WTC11 (cell line): ENCODE measurements at regions not wholly inside any gene's neighbourhood (a gene's known extent, or its start where the extent isn't known, plus 50 kb on each side); places are given as distances from the start of the nearest gene placed in this dataset.

Experiments used
- ATAC-seq: fragments of 200-7000 bp; cut with Tn5 transposase; 2 replicates; pipeline ENCODE4 v1.10.0; 2021; ENCODE audit warnings: mild to moderate bottlenecking, moderate library complexity
- CTCF ChIA-PET: fragments of 300-600 bp; sonication (Branson Sonifier 250); formaldehyde crosslinking; loops from one replicate; lab custom pipeline; 2021; ENCODE audit warnings: antibody characterized with exemption; lab: Charles Lee
- POLR2A ChIA-PET: fragments of 350-600 bp; sonication (Branson Sonifier 250); formaldehyde crosslinking; loops from one replicate; lab custom pipeline; 2021; ENCODE audit warnings: antibody characterized with exemption; lab: Charles Lee
- DNase-seq: peaks from one replicate; pipeline ENCODE4 v3.0.0; 2021; ENCODE audit warnings: low spot score
- H3K27ac Mint-ChIP-seq: 2 replicates; pipeline ENCODE4 v1.8.0; 2021; ENCODE audit warnings: mixed read lengths
- H3K27me3 Mint-ChIP-seq: 2 replicates; pipeline ENCODE4 v1.8.0; 2021; ENCODE audit warnings: low read depth, mild to moderate bottlenecking, moderate library complexity, mixed read lengths
- H3K36me3 Mint-ChIP-seq: 2 replicates; pipeline ENCODE4 v1.8.0; 2021; ENCODE audit warnings: mixed read lengths
- H3K4me1 Mint-ChIP-seq: 2 replicates; pipeline ENCODE4 v1.8.0; 2022; ENCODE audit warnings: mixed read lengths
- H3K4me3 Mint-ChIP-seq: 2 replicates; pipeline ENCODE4 v1.8.0; 2021; ENCODE audit warnings: mild to moderate bottlenecking, moderate library complexity, mixed read lengths
- H3K9me3 Mint-ChIP-seq: 2 replicates; pipeline ENCODE4 v1.8.0; 2021; ENCODE audit warnings: mixed read lengths
- ATF6 ChIP-seq: sonication (generic); formaldehyde crosslinking; IDR thresholded peaks from 2 replicates; pipeline ENCODE4 v1.8.1; 2023; ENCODE audit warnings: mild to moderate bottlenecking, missing genetic modification reagents
- CBFB ChIP-seq: sonication (generic); formaldehyde crosslinking; IDR thresholded peaks from 2 replicates; pipeline ENCODE4 v1.8.1; 2022; ENCODE audit warnings: mild to moderate bottlenecking, low read depth, missing genetic modification reagents
- CREB1 ChIP-seq: sonication (generic); formaldehyde crosslinking; IDR thresholded peaks from 2 replicates; pipeline ENCODE4 v1.8.0; 2023; ENCODE audit warnings: mild to moderate bottlenecking, missing genetic modification reagents
- E2F4 ChIP-seq: sonication (generic); formaldehyde crosslinking; IDR thresholded peaks from 2 replicates; pipeline ENCODE4 v1.8.1; 2022; ENCODE audit warnings: low read depth, mild to moderate bottlenecking, moderate library complexity, missing genetic modification reagents, borderline replicate concordance
- FOXJ3 ChIP-seq: sonication (generic); formaldehyde crosslinking; IDR thresholded peaks from 2 replicates; pipeline ENCODE4 v1.9.0; 2021; ENCODE audit warnings: missing genetic modification reagents, mild to moderate bottlenecking, borderline replicate concordance
- GRHL2 ChIP-seq: fragments of 250-450 bp; sonication (Bioruptor Pico); IDR thresholded peaks from 2 replicates; pipeline ENCODE4 v1.8.0; 2022; ENCODE audit warnings: mild to moderate bottlenecking, moderate library complexity; ENCODE audit not compliant: insufficient replicate concordance, severe bottlenecking
- HMGXB4 ChIP-seq: sonication (generic); formaldehyde crosslinking; IDR thresholded peaks from 2 replicates; pipeline ENCODE4 v1.8.1; 2023; ENCODE audit warnings: mild to moderate bottlenecking, moderate library complexity, missing genetic modification reagents
- MXD4 ChIP-seq: fragments of 250-450 bp; sonication (Bioruptor Pico); IDR thresholded peaks from 2 replicates; pipeline ENCODE4 v1.8.0; 2021; ENCODE audit warnings: mild to moderate bottlenecking, moderate library complexity, borderline replicate concordance
- NFYB ChIP-seq: sonication (generic); formaldehyde crosslinking; conservative IDR thresholded peaks from 2 replicates; pipeline ENCODE4 v1.8.0; 2022; ENCODE audit warnings: low read depth, missing genetic modification reagents
- PRRX2 ChIP-seq: fragments of 250-450 bp; sonication (Bioruptor Pico); IDR thresholded peaks from 2 replicates; pipeline ENCODE4 v1.8.0; 2021; ENCODE audit warnings: mild to moderate bottlenecking
- RELA ChIP-seq: sonication (generic); formaldehyde crosslinking; IDR thresholded peaks from 2 replicates; pipeline ENCODE4 v1.8.1; 2022; ENCODE audit warnings: missing genetic modification reagents, mild to moderate bottlenecking, borderline replicate concordance
- SMAD4 ChIP-seq: sonication (generic); formaldehyde crosslinking; IDR thresholded peaks from 2 replicates; pipeline ENCODE4 v1.8.0; 2022; ENCODE audit warnings: mild to moderate bottlenecking, missing genetic modification reagents
- TEAD1 ChIP-seq: sonication (generic); formaldehyde crosslinking; IDR thresholded peaks from 2 replicates; pipeline ENCODE4 v1.8.0; 2022; ENCODE audit warnings: mild to moderate bottlenecking, missing genetic modification reagents
- USF2 ChIP-seq: sonication (generic); formaldehyde crosslinking; IDR thresholded peaks from 2 replicates; pipeline ENCODE4 v1.8.1; 2023; ENCODE audit warnings: mild to moderate bottlenecking, missing genetic modification reagents, moderate library complexity
- ZMAT4 ChIP-seq: fragments of 250-450 bp; sonication (Bioruptor Pico); IDR thresholded peaks from 2 replicates; pipeline ENCODE4 v1.9.0; 2021; ENCODE audit warnings: mild to moderate bottlenecking
- ZNF416 ChIP-seq: fragments of 250-450 bp; sonication (Bioruptor Pico); IDR thresholded peaks from 2 replicates; pipeline ENCODE4 v1.9.0; 2021; ENCODE audit warnings: mild to moderate bottlenecking, inconsistent platforms
- ZNF423 ChIP-seq: fragments of 250-450 bp; sonication (Bioruptor Pico); IDR thresholded peaks from 2 replicates; pipeline ENCODE4 v2.1.2; 2022; ENCODE audit warnings: mild to moderate bottlenecking, moderate library complexity
- ZNF512 ChIP-seq: sonication (generic); formaldehyde crosslinking; IDR thresholded peaks from 2 replicates; pipeline ENCODE4 v1.8.1; 2022; ENCODE audit warnings: missing genetic modification reagents, borderline replicate concordance
- ZNF532 ChIP-seq: fragments of 250-450 bp; sonication (Bioruptor Pico); IDR thresholded peaks from 2 replicates; pipeline ENCODE4 v1.9.0; 2021; ENCODE audit warnings: mild to moderate bottlenecking, borderline replicate concordance
- ZNF671 ChIP-seq: fragments of 250-450 bp; sonication (Bioruptor Pico); IDR thresholded peaks from 2 replicates; pipeline ENCODE4 v1.8.0; 2021; ENCODE audit warnings: mild to moderate bottlenecking
- ZSCAN18 ChIP-seq: fragments of 250-450 bp; sonication (Bioruptor Pico); IDR thresholded peaks from 2 replicates; pipeline ENCODE4 v2.1.2; 2022; ENCODE audit warnings: mild to moderate bottlenecking, moderate library complexity

- Mint-ChIP-seq H3K27ac (peak overlapping the region; percentile 94), H3K36me3 (peaks cover 21% of the 10 kb centered on the region), H3K9me3 (peaks cover 28% of the 10 kb centered on the region)
- POLR2A ChIA-PET: no interaction called here
- peak; percentile 34 for DNase-seq
- TF ChIP-seq GRHL2 (CRISPR knock-in tag): no peak
- no peak for TF ChIP-seq FOXJ3 (CRISPR knock-in tag)
- no peak for TF ChIP-seq ZNF423
- TF ChIP-seq ZNF512 (CRISPR knock-in tag): no peak
- TF ChIP-seq CREB1 (CRISPR knock-in tag): no peak
- TF ChIP-seq CBFB (CRISPR knock-in tag): no peak
- TF ChIP-seq NFYB (CRISPR knock-in tag): no peak
- TF ChIP-seq ZSCAN18: no peak
- TF ChIP-seq, all 79 proteins: peak for 0
- CTCF ChIA-PET: interaction anchor here (0.8 to 2.3 kb wide), 2 partner anchors 24 to 32 kb away, joined by 3 to 13 read pairs; no protein-coding TSS in a partner anchor
- Mint-ChIP-seq H3K27me3 (no peaks in the 10 kb centered on the region), H3K4me1 (peaks cover 44% of the 10 kb centered on the region), H3K4me3 (peak overlapping the region; percentile 42)
- peak; percentile 99 for ATAC-seq
These were observed 70.7 kb upstream of the STEAP4 start for GRCh38 chr7:88377434-88377833.

GRCh38 chr7:88368686-88369085 is 62.0 kb upstream of the STEAP4 start:
- Mint-ChIP-seq H3K9me3 (peaks cover 14% of the 10 kb centered on the region), H3K27me3 (no peaks in the 10 kb centered on the region), H3K4me1 (peaks cover 39% of the 10 kb centered on the region), H3K27ac (no peak overlapping the region), H3K36me3 (0 out of 2 replicates have a peak, but pooled peaks cover 2% of the 10 kb centered on the region), H3K4me3 (no peak overlapping the region)
- DNase-seq (no peak), ATAC-seq (no peak)
- POLR2A ChIA-PET: no interaction called here
- CTCF ChIA-PET: no interaction called here
- TF ChIP-seq RELA (CRISPR knock-in tag) (no peak), ATF6 (CRISPR knock-in tag) (no peak), TEAD1 (CRISPR knock-in tag) (no peak), ZNF671 (no peak), USF2 (CRISPR knock-in tag) (no peak), SMAD4 (no peak), NFYB (CRISPR knock-in tag) (no peak), ZMAT4 (CRISPR knock-in tag) (no peak), FOXJ3 (CRISPR knock-in tag) (no peak), MXD4 (CRISPR knock-in tag) (no peak), E2F4 (no peak), ZNF532 (CRISPR knock-in tag) (no peak), PRRX2 (no peak), ZNF416 (CRISPR knock-in tag) (no peak), HMGXB4 (CRISPR knock-in tag) (no peak)
